Hematopoietic multipotent progenitor cell treated with erythropoietin and hydrocortisone succinate and interleukin-3 and kit ligand, for 4 days (in vitro differentiated cells): ENCODE measurements at regions not wholly inside any gene's neighbourhood (a gene's known extent, or its start where the extent isn't known, plus 50 kb on each side); places are given as distances from the start of the nearest gene placed in this dataset.

Experiments used
- DNase-seq: peaks from one replicate; pipeline ENCODE4 v3.0.0-alpha.2; 2015

DNA sequence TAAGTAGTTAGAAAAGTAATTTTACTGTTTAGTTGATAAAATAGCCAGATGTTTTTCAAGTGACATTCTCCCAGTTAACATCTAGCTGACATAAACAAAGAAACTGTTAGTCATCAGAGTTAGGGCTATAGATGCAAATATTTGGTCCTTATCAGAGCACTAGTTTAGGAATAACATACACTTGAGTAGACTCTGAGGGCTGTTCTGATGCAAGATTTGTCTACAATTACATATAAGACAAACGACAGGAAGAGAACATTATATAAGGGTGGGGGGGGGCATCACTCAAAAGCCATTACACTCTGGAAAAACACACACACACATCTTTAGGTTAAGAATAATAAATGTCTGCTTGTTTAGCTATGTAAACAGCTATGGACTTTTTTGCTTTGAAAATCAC lies 554.4 kb upstream of the LRRTM1 start:
- DNase-seq, result no peak

GRCh38 chr2:80856227-80856626 lies 551.7 kb upstream of the LRRTM1 start:
- no peak for DNase-seq

- DNase-seq, result no peak
Observed at GRCh38 chr2:80854831-80855230, 550.3 kb upstream of the LRRTM1 start.

- peak; percentile 1 for DNase-seq
Observed at GRCh38 chr2:80852808-80853139, 548.2 kb upstream of the LRRTM1 start.

GRCh38 chr2:80852079-80852807 lies 547.7 kb upstream of the LRRTM1 start:
- no peak for DNase-seq

DNA sequence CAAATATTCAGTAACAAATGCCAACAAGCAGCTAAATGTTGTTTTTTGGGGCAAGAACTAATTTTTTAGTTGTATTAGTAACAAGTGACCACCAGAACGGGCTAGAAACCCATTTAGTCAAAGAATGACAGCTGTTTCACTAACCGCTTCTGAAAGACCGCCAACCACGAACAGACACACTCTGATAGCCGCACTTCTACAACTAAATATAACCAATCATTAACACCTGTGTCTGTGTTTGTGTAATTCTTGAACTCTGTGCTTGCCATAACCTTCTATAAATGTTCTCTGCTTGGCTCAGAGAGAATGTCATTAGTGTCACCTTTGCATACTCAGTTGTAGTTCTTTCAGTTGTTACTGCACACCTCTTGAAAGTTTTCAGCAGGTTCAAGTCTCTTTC lies 526.3 kb upstream of the LRRTM1 start:
- no peak for DNase-seq

DNA sequence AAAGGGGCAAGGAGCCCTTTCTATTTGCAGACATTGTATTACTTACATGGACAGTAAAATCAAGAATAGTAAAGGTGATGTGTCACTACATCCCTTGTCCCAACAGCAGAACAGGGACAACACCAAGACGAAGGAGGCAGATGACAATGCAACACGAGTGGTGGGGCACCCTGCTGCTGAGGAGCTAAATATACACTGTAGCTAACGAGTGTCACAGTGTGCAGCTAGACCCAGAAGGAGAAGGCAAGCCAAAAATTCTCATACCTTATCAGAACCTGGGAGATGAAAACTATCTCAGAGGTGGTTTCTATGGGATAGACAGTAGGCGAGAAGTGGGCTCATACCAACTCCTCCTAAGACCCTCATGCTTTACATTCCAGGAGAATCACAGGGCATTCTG lies 518.4 kb upstream of the LRRTM1 start:
- DNase-seq, result no peak

DNA sequence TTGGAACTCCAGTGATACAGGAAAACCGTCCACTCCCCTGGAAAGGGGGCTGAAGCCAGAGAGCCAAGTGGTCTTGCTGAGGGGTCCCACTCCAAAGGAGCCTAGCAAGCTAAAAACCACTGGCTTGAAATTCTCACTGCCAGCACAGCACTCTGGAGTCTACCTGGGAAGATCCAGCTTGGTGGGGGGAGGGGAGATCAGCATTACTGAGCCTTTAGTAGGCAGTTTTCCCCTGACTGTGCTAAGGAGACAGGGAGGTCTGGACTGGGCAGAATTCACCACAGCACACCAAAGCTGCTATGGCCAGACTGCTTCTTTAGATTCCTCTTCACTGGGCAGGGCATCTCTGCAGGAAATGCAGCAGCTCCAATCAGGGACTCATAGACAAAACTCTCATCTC lies 510.7 kb upstream of the LRRTM1 start:
- no peak for DNase-seq

- DNase-seq, result no peak
Observed at GRCh38 chr2:80786584-80786983, 482.0 kb upstream of the LRRTM1 start.

- no peak for DNase-seq
Observed at GRCh38 chr2:80778704-80779103, 474.2 kb upstream of the LRRTM1 start.

GRCh38 chr2:80748592-80748991 lies 444.0 kb upstream of the LRRTM1 start:
- no peak for DNase-seq

DNA sequence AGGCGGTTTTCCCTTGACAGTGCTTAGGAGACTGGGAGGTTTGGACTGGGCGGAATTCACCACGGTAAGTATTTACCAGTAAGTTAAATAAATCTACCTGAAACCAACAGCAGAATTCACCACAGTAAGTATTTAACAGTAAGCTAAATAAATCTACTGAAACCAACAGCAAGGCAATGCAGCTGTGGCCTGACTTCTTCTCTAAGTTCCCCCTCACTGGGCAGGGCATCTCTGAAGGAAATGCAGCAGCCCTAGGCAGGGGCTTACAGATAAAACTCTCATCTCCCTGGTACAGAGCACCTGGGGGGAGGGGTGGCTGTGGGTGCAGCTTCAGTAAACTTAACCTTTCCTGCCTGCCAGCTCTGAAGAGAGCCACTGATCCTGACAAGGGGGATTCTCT lies 432.5 kb upstream of the LRRTM1 start:
- DNase-seq, result no peak

- no peak for DNase-seq
Observed at GRCh38 chr2:80725001-80725400, 420.4 kb upstream of the LRRTM1 start.

- no peak for DNase-seq
Observed at GRCh38 chr2:80722803-80723202, 418.3 kb upstream of the LRRTM1 start.

DNA sequence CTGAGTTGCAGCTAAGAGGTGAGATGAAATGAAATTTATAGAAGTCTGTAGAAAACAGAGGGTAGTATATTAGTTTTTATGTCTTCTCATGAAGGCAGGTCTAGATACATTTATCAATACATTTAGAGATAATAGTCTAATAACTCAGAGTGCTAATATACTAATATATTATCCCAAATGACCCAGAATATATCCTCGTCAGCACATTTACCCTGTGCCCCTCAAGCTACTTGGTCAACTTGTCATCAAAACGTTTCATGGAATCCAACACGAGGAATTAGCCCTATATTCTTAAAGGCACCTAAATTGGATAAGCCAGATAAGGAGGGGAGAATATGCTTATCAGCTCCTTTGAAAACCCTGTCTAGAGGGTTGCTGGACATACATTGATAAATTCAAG lies 415.1 kb upstream of the LRRTM1 start:
- no peak for DNase-seq

DNA sequence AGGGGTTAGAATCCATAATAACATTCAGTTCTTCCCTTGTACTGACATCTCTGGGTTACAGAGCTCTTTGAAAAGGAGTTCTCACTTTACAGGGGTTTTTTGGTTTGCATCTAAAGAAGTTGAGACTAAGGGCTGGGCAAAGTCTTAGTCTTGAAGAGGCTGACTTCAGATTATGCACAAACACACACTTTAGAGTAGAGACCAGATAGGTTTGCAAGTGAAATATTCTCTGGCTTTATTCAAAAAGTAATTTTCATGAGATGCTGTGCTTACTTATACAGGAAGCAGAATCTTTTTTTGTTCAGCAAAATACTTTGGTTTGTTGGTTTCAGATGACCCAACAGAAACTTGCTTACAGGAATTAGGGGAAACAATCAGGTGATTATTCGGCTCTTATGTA lies 410.9 kb upstream of the LRRTM1 start:
- DNase-seq, result no peak

DNA sequence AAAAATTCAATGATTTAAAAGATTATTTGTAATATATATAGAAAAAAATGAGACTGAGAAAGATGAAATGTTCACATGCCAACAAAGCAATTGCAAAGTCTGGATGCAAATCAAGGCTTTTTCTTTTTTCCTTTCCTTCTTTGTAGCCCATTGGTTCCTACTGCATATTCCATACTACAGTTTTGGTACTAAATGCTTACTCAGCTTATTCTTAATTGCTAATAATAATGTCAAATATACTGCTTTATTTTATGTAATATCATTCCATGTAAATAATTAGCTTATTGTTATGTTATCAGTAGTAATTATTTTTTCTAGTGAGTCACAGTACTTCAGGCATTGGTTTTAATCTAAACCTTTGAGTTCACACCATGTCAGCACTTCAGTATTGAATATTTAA lies 407.4 kb upstream of the LRRTM1 start:
- no peak for DNase-seq

DNA sequence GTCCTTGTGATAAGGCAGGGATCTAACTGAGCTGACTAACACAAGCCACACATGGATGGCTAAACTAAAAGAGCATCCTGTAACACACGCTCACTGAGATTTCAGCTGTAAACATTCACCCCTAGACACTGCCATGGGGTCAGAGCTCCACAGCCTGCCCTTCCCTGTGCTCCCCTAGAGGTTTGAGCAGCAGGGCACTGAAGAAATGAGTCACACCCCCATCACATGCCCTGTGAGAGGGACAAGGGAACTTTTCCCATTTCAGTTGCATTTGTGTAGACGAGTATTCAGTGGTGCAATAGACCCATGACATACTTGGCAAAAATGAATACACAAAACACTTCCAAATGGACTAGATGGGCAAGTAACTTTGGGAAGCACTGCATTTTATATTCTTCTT lies 402.4 kb upstream of the LRRTM1 start:
- no peak for DNase-seq

- no peak for DNase-seq
Observed at GRCh38 chr2:80706541-80706940, 402.0 kb upstream of the LRRTM1 start.

- no peak for DNase-seq
Observed at GRCh38 chr2:80703532-80703931, 399.0 kb upstream of the LRRTM1 start.

- no peak for DNase-seq
Observed at GRCh38 chr2:80700961-80701360, 396.4 kb upstream of the LRRTM1 start.
